ENCODE measurements at regions not wholly inside any gene's neighbourhood (a gene's known extent, or its start where the extent isn't known, plus 50 kb on each side); places are given as distances from the start of the nearest gene placed in this dataset.

GRCh38 chr16:80051040-80051439 is 450.5 kb upstream of the MAF start:
- Histone ChIP-seq H3K27me3 (ENCODE audit: control insufficient read depth in 2 of 2, insufficient read depth in 2 of 2, low read length in 2 of 2) (no peaks in the 10 kb centered on the region), H3K9ac (replicated peaks; ENCODE audit: extremely low read depth, insufficient read depth, low read length) (no peak overlapping the region), H4K20me1 (replicated peaks; ENCODE audit: control insufficient read depth, extremely low read depth, insufficient read depth, low read length) (no peaks in the 10 kb centered on the region), H3K4me2 (ENCODE audit: insufficient read depth, low read length) (no peak overlapping the region), H3K9me1 (replicated peaks; ENCODE audit: control insufficient read depth, extremely low read depth, insufficient read depth, low read length) (no peaks in the 10 kb centered on the region), H3K27ac (ENCODE audit: insufficient read depth, low read depth, low read length) (no peak overlapping the region), H3K79me2 (ENCODE audit: control insufficient read depth, insufficient read depth, low read length) (no peaks in the 10 kb centered on the region), H3K4me1 (ENCODE audit: control insufficient read depth, extremely low read depth, insufficient read depth, low read length) (no peaks in the 10 kb centered on the region), H3K9me3 (replicated peaks; ENCODE audit: control insufficient read depth, insufficient read depth, low read length) (no peaks in the 10 kb centered on the region), H3K4me3 (replicated peaks in 1 of 3; ENCODE audit: insufficient read depth in 1 of 3, low read depth in 1 of 3, low read length in 3 of 3) (no peak overlapping the region), H2AFZ (ENCODE audit: low read depth, low read length) (no peak overlapping the region), H3K36me3 (ENCODE audit: control insufficient read depth in 2 of 2, extremely low read depth in 1 of 2, insufficient read depth in 2 of 2, low read length in 2 of 2) (no peaks in the 10 kb centered on the region)
- FAIRE-seq (no peak), DNase-seq (ENCODE audit: low read depth, low spot score) (no peak)
- ChIA-PET CTCF (no interaction called here), POLR2A (no interaction called here)
- no TSS peak for BruUV-seq (replicated peaks)
- dilution Hi-C loops (cut with MboI; ENCODE audit: extremely low pct_ligation_motif_present, low sequenced_read_pairs) = no loop called here
- intact Hi-C loops (cut with micrococcal nuclease) = no loop called here
- TF ChIP-seq CTCF (IDR thresholded peaks at IDR 0.05; ENCODE audit: extremely low read depth in 1 of 2, insufficient read depth in 1 of 2, low read depth in 1 of 2, low read length in 2 of 2) = no peak
- no peak for TF ChIP-seq EZH2 (IDR thresholded peaks at IDR 0.05; ENCODE audit: borderline replicate concordance, low read depth, low read length, severe bottlenecking)
- TF ChIP-seq GATA2 (IDR thresholded peaks at IDR 0.05; ENCODE audit: insufficient read depth, insufficient read length, low read depth, low read length) = no peak
- no peak for TF ChIP-seq MYC (IDR thresholded peaks at IDR 0.05; ENCODE audit: low read depth, low read length)
- TF ChIP-seq FOS (IDR thresholded peaks at IDR 0.05; ENCODE audit: borderline replicate concordance, insufficient read depth, low read length) = no peak
- TF ChIP-seq POLR2A (IDR thresholded peaks at IDR 0.05; ENCODE audit: low read depth, low read length) = no peak
- no peak for TF ChIP-seq JUN (IDR thresholded peaks at IDR 0.05; ENCODE audit: borderline replicate concordance, insufficient read depth, insufficient read length, low read depth)
- no peak for TF ChIP-seq POLR2AphosphoS5 (IDR thresholded peaks at IDR 0.05; ENCODE audit: insufficient read depth, low read depth, low read length)
- TF ChIP-seq, protein P1, sequence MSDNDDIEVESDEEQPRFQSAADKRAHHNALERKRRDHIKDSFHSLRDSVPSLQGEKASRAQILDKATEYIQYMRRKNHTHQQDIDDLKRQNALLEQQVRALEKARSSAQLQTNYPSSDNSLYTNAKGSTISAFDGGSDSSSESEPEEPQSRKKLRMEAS (IDR thresholded peaks at IDR 0.05; ENCODE audit: insufficient read depth, insufficient read length) = no peak

All from endothelial cell of umbilical vein (primary cell).